Psoas muscle (tissue), 7 donors: ENCODE measurements at regions not wholly inside any gene's neighbourhood (a gene's known extent, or its start where the extent isn't known, plus 50 kb on each side); places are given as distances from the start of the nearest gene placed in this dataset.

ENCODE experiments used
- ATAC-seq, 4 donors: fragments of 200-7000 bp; cut with Tn5 transposase; one replicate each; pipeline ENCODE4 v1.9.1; 2020; ENCODE audit warnings: moderate library complexity in 3 of 4, mild to moderate bottlenecking in 2 of 4
- DNase-seq, 2 donors: peaks; one replicate each; pipeline ENCODE4 v3.0.0-alpha.2; 2020
- H3K27ac ChIP-seq: fragments of 200-600 bp; one replicate; pipeline ENCODE4 v1.8.0; 2022
- H3K27me3 ChIP-seq, 3 donors: fragments of 200-600 bp in 1 of 3; one replicate each; pipeline versions ENCODE4 v1.6.1 to v1.8.0; 2013 to 2022; ENCODE audit warnings: low read length in 2 of 3, mild to moderate bottlenecking in 2 of 3, moderate library complexity in 1 of 3; ENCODE audit not compliant: insufficient read depth in 3 of 3
- H3K36me3 ChIP-seq, 2 donors: fragments of 200-600 bp in 1 of 2; one replicate each; pipeline versions ENCODE4 v1.6.1 to v1.8.0; 2013 to 2022; ENCODE audit warnings: low read depth in 1 of 2, mild to moderate bottlenecking in 1 of 2, moderate library complexity in 1 of 2; ENCODE audit not compliant: insufficient read depth in 1 of 2
- H3K4me1 ChIP-seq: fragments of 200-600 bp; one replicate; pipeline ENCODE4 v1.8.0; 2022
- H3K4me3 ChIP-seq: fragments of 200-600 bp; one replicate; pipeline ENCODE4 v1.8.0; 2022; ENCODE audit warnings: mild to moderate bottlenecking
- H3K9me3 ChIP-seq: fragments of 200-600 bp; one replicate; pipeline ENCODE4 v1.8.0; 2022
- CTCF ChIP-seq: fragments of 200-600 bp; IDR thresholded peaks from one replicate; pipeline ENCODE4 v1.8.0; 2022; ENCODE audit warnings: antibody characterized with exemption
- WGBS, 3 donors: extraction: QIAGEN DNeasy Blood & Tissue Kit; methylation state at CpG; one replicate each; pipeline versions ENCODE4 v1.1.6 to v1.1.7; 2013; 5-methylcytosine and 5-hydroxymethylcytosine counted together
- intact Hi-C, 2 donors: fragments of 100-400 bp; cut with DNase I; formaldehyde crosslinking; loops; one replicate each; pipeline versions ENCODE4 v1.11.0 to v1.14.2; 2022
- donor health status: healthy with polysubstance abuse.
- donor health status: DM: no; HTN: no; CAD: no; lungs with moderate emphysema.
- donor health status: Bipolar disorder and iron deficiency.
- donor health status: healthy.
- donor health status: DM: yes; HTN: yes; CAD: no.
- donor health status: DM: no; HTN: no; CAD: no.
- donor health status: DM: yes; HTN: yes; CAD: no.

DNA sequence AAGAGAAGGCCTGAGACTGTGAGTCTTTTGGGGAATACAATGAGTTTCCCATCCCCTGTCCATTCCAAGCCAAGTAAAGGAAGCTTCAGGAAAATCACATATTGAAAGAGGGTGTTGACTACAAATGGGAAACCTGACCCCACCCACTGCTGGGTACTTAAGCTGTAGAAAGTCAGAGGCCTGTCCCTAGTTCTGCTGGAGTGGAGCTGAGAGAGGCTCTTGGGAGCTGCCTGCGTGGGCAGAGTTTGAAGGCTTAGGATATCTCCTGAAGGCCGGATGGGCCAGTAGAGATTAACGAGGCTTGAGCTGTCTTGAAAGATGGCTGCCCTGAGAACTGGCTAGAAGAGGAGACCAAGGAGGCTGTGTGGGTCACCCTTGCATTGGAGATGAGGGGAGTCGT, 176.2 kb upstream of the NECTIN1 start:
- no peak for TF ChIP-seq CTCF
- intact Hi-C loops: no loop called here
- Histone ChIP-seq H3K4me1 (no peaks in the 10 kb centered on the region), H3K4me3 (no peak overlapping the region), H3K27ac (no peak overlapping the region), H3K27me3 (peaks cover 0 to 40% (median 4%) of the 10 kb centered on the region in 3 donors), H3K36me3 (no peaks in the 10 kb centered on the region), H3K9me3 (no peaks in the 10 kb centered on the region)
- ATAC-seq (no peak), DNase-seq (no peak)
- WGBS, 3 donors: 90 to 93% (median 91%) methylated on average over 4 of the region's 4 CpGs

- 91 to 95% (median 92%) methylated on average over 4 of the region's 4 CpGs for WGBS, 3 donors
- H3K27ac ChIP-seq: no peak overlapping the region
- H3K4me1 ChIP-seq: no peaks in the 10 kb centered on the region
- intact Hi-C loops: no loop called here
- no peaks in the 10 kb centered on the region for H3K36me3 ChIP-seq
- TF ChIP-seq CTCF: no peak
- H3K9me3 ChIP-seq: no peaks in the 10 kb centered on the region
- ATAC-seq (no peak), DNase-seq (no peak)
- peaks cover 0 to 34% (median 4%) of the 10 kb centered on the region in 3 donors for H3K27me3 ChIP-seq
- H3K4me3 ChIP-seq: no peak overlapping the region
Measured at GRCh38 chr11:119904531-119905035, 175.6 kb upstream of the NECTIN1 start.

- no peak for DNase-seq
- H3K4me3 ChIP-seq: no peak overlapping the region
- H3K36me3 ChIP-seq: no peaks in the 10 kb centered on the region
- no peak for ATAC-seq
- H3K4me1 ChIP-seq: no peaks in the 10 kb centered on the region
- 92 to 96% (median 95%) methylated on average over 8 of the region's 8 CpGs for WGBS, 3 donors
- H3K9me3 ChIP-seq: no peaks in the 10 kb centered on the region
- peaks cover 0 to 28% (median under 1%) of the 10 kb centered on the region in 3 donors for H3K27me3 ChIP-seq
- no peak overlapping the region for H3K27ac ChIP-seq
- intact Hi-C loops: no loop called here
- TF ChIP-seq CTCF: no peak
Measured at GRCh38 chr11:119903821-119904220, 174.8 kb upstream of the NECTIN1 start.

- no peak for DNase-seq
- intact Hi-C loops: no loop called here
- no peak for ATAC-seq
- 62 to 86% (median 65%) methylated on average over 5 of the region's 5 CpGs for WGBS, 3 donors
- Histone ChIP-seq H3K36me3 (no peaks in the 10 kb centered on the region), H3K27ac (no peak overlapping the region), H3K27me3 (peaks cover 0 to 24% (median 0%) of the 10 kb centered on the region in 3 donors), H3K9me3 (no peaks in the 10 kb centered on the region), H3K4me1 (no peaks in the 10 kb centered on the region), H3K4me3 (no peak overlapping the region)
- TF ChIP-seq CTCF: no peak
Measured at GRCh38 chr11:119903389-119903788, 174.4 kb upstream of the NECTIN1 start.

DNA sequence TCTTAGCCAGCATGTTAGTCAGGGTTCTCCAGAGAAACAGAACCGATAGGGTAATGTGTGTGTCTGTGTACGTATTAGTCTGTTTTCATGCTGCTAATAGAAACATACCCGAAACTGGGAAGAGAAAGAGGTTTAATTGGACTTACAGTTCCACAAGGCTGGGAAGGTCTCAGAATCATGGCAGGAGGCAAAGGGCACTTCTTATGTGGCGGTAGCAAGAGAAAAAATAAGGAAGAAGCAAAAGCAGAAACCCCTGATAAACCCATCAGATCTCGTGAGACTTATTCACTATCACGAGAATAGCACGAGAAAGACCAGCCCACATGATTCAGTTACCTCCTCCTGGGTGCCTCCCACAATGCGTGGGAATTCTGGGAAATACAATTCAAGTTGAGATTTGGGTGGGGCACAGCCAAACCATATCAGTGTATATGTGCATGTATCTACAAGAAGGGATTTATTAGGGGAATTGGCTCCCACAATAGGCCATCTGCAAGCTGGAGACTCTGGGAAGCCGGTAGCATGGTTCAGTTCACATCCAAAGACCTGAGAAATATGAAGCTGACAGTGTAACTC, 173.7 kb upstream of the NECTIN1 start:
- no peak for TF ChIP-seq CTCF
- intact Hi-C loops: no loop called here
- H3K4me3 ChIP-seq: no peak overlapping the region
- ATAC-seq: no peak
- no peak overlapping the region for H3K27ac ChIP-seq
- no peaks in the 10 kb centered on the region for H3K9me3 ChIP-seq
- no peak for DNase-seq
- H3K4me1 ChIP-seq: no peaks in the 10 kb centered on the region
- 84 to 89% (median 88%) methylated on average over 9 of the region's 9 CpGs for WGBS, 3 donors
- peaks cover 0 to 24% (median 0%) of the 10 kb centered on the region in 3 donors for H3K27me3 ChIP-seq
- no peaks in the 10 kb centered on the region for H3K36me3 ChIP-seq
